GM12878 (cell line): ENCODE measurements at regions not wholly inside any gene's neighbourhood (a gene's known extent, or its start where the extent isn't known, plus 50 kb on each side); places are given as distances from the start of the nearest gene placed in this dataset.

Source experiments
- ATAC-seq: fragments of 200-7000 bp; cut with Tn5 transposase; 3 replicates; pipeline ENCODE4 v1.9.1; 2020; ENCODE audit warnings: mild to moderate bottlenecking, moderate library complexity
- BruUV-seq: library from RNA; stranded (reverse); fragments of 400-500 nt; replicated peaks from 2 replicates; lab custom pipeline; 2021; lab: Mats Ljungman, UMichigan
- CTCF ChIA-PET: fragments of 300-600 bp; sonication (Branson Sonifier 250); formaldehyde crosslinking; extraction: SDS; loops from one replicate; lab custom pipeline; 2021; ENCODE audit warnings: inconsistent platforms; lab: Yijun Ruan, JAX
- POLR2A ChIA-PET: fragments of 350-600 bp; formaldehyde crosslinking; extraction: SDS; loops from one replicate; lab custom pipeline; 2021; ENCODE audit warnings: inconsistent platforms; lab: Charles Lee
- RAD21 ChIA-PET: fragments of 300-600 bp; sonication (Branson Sonifier 250); formaldehyde crosslinking; loops from one replicate; lab custom pipeline; 2023; ENCODE audit warnings: antibody characterized with exemption; ENCODE audit not compliant: unreplicated experiment; lab: Charles Lee
- SMC1A ChIA-PET: fragments of 300-600 bp; sonication (Branson Sonifier 250); formaldehyde crosslinking; loops from one replicate; lab custom pipeline; 2023; ENCODE audit not compliant: unreplicated experiment, uncharacterized antibody; lab: Charles Lee
- DNase-seq: peaks from one replicate; pipeline ENCODE4 v3.0.0-alpha.2; 2011; ENCODE audit warnings: low read depth, low spot score
- FAIRE-seq: peaks from 3 replicates; lab custom pipeline; 2011; peaks lifted over from hg19 to GRCh38; lab: Jason Lieb, UNC
- H2AFZ ChIP-seq: 2 replicates; pipeline ENCODE4 v1.6.0; 2011; ENCODE audit warnings: low read depth, low read length, control low read depth; ENCODE audit not compliant: control insufficient read depth
- H3K27ac ChIP-seq: 2 replicates; pipeline ENCODE4 v1.5.1; 2011; ENCODE audit warnings: control low read depth; ENCODE audit not compliant: control insufficient read depth, insufficient read depth
- H3K27me3 ChIP-seq, 2 experiments: replicated peaks in 1 of 2; 2 replicates each; pipeline versions ENCODE4 v1.6.0 to v1.6.1; 2011; ENCODE audit warnings: low read length in 1 of 2; ENCODE audit not compliant: control insufficient read depth in 2 of 2, insufficient read depth in 2 of 2
- H3K36me3 ChIP-seq, 2 experiments: 2 replicates each; pipeline ENCODE4 v1.5.1; 2011; ENCODE audit warnings: low read length in 1 of 2; ENCODE audit not compliant: control insufficient read depth in 2 of 2, insufficient read depth in 2 of 2
- H3K4me1 ChIP-seq: 2 replicates; pipeline ENCODE4 v1.6.1; 2011; ENCODE audit warnings: mild to moderate bottlenecking, low read length, moderate library complexity, mixed read lengths; ENCODE audit not compliant: control insufficient read depth, insufficient read depth
- H3K4me2 ChIP-seq: 2 replicates; pipeline ENCODE4 v1.6.0; 2011; ENCODE audit warnings: control low read depth; ENCODE audit not compliant: control insufficient read depth, insufficient read depth
- H3K4me3 ChIP-seq: fragments of 200-600 bp; sonication (generic); 2 replicates; pipeline ENCODE4 v1.5.1; 2016
- H3K79me2 ChIP-seq: 2 replicates; pipeline ENCODE4 v1.6.0; 2011; ENCODE audit warnings: low read length; ENCODE audit not compliant: control insufficient read depth, insufficient read depth
- H3K9ac ChIP-seq: 2 replicates; pipeline ENCODE4 v1.8.0; 2011; ENCODE audit warnings: low read length, control low read depth, mixed read lengths; ENCODE audit not compliant: control insufficient read depth, insufficient read depth
- H3K9me3 ChIP-seq: replicated peaks from 3 replicates; pipeline ENCODE4 v1.5.1; 2011; ENCODE audit warnings: mild to moderate bottlenecking, low read length; ENCODE audit not compliant: control insufficient read depth, insufficient read depth
- H4K20me1 ChIP-seq: 2 replicates; pipeline ENCODE4 v1.6.0; 2011; ENCODE audit not compliant: control insufficient read depth, insufficient read depth
- CREB1 ChIP-seq: IDR thresholded peaks from 2 replicates; pipeline ENCODE4 v1.6.1; 2012; ENCODE audit warnings: low read depth, mild to moderate bottlenecking, inconsistent platforms
- CREM ChIP-seq: IDR thresholded peaks from 2 replicates; pipeline ENCODE4 v1.6.1; 2014; ENCODE audit warnings: antibody characterized with exemption, low read depth
- E4F1 ChIP-seq: fragments of 450-650 bp; IDR thresholded peaks from 2 replicates; pipeline ENCODE4 v1.6.1; 2018; ENCODE audit warnings: borderline replicate concordance, mild to moderate bottlenecking; ENCODE audit not compliant: partially characterized antibody
- HCFC1 ChIP-seq: fragments of 150-350 bp; IDR thresholded peaks from 2 replicates; pipeline ENCODE4 v1.6.1; 2014; ENCODE audit warnings: low read length
- MEF2B ChIP-seq: fragments of 450-650 bp; IDR thresholded peaks from 2 replicates; pipeline ENCODE4 v1.6.1; 2018; ENCODE audit warnings: mild to moderate bottlenecking, moderate library complexity; ENCODE audit not compliant: partially characterized antibody, poor library complexity, severe bottlenecking
- NBN ChIP-seq: fragments of 450-650 bp; IDR thresholded peaks from 2 replicates; pipeline ENCODE4 v1.6.1; 2016
- NFYA ChIP-seq: IDR thresholded peaks from 2 replicates; pipeline ENCODE4 v1.6.1; 2011; ENCODE audit warnings: low read depth, mild to moderate bottlenecking, low read length, improper control_type of control experiment, borderline replicate concordance
- POLR2A ChIP-seq: IDR thresholded peaks from 2 replicates; pipeline ENCODE4 v1.6.1; 2011; ENCODE audit warnings: low read depth, mild to moderate bottlenecking, low read length
- REST ChIP-seq: IDR thresholded peaks from 2 replicates; pipeline ENCODE4 v1.6.1; 2012; ENCODE audit warnings: mild to moderate bottlenecking, low read depth, low read length
- RUNX3 ChIP-seq: IDR thresholded peaks from 2 replicates; pipeline ENCODE4 v1.6.1; 2012; ENCODE audit warnings: low read length, inconsistent platforms
- SIX5 ChIP-seq: IDR thresholded peaks from 2 replicates; pipeline ENCODE4 v1.6.1; 2011; ENCODE audit warnings: mild to moderate bottlenecking, low read depth, low read length, moderate library complexity; ENCODE audit not compliant: severe bottlenecking
- SMARCA5 ChIP-seq: fragments of 450-650 bp; IDR thresholded peaks from 2 replicates; pipeline ENCODE4 v1.6.1; 2017; ENCODE audit warnings: mild to moderate bottlenecking
- WGBS: methylation state at CpG from one replicate; pipeline ENCODE4 v1.1.6; 2016; ENCODE audit warnings: low lambda C conversion rate; ENCODE audit not compliant: insufficient replicate concordance, insufficient coverage; ENCODE audit errors: missing lambda C conversion rate; 5-methylcytosine and 5-hydroxymethylcytosine counted together
- in situ Hi-C: fragments of 300-500 bp; cut with MboI; formaldehyde crosslinking; loops from 9 replicates; pipeline ENCODE4 v1.14.3; 2018; ENCODE audit warnings: mixed read lengths
- intact Hi-C: fragments of 100-400 bp; cut with micrococcal nuclease; formaldehyde crosslinking; loops from one replicate; pipeline ENCODE4 v1.14.2; 2022; ENCODE audit not compliant: unreplicated experiment
- TF ChIP-seq, protein P1 (sequence below): IDR thresholded peaks from 2 replicates; pipeline ENCODE4 v1.6.1; 2011; ENCODE audit warnings: mild to moderate bottlenecking, low read depth, low read length, moderate library complexity; ENCODE audit not compliant: insufficient replicate concordance
- TF ChIP-seq, protein P2 (sequence below): fragments of 450-650 bp; IDR thresholded peaks from 2 replicates; pipeline ENCODE4 v1.6.1; 2018; ENCODE audit warnings: mild to moderate bottlenecking, low read depth, moderate library complexity; ENCODE audit not compliant: partially characterized antibody
- TF ChIP-seq, protein P3 (sequence below): IDR thresholded peaks from 2 replicates; pipeline ENCODE4 v1.6.1; 2012; ENCODE audit warnings: low read depth, low read length, improper control_type of control experiment

DNA sequence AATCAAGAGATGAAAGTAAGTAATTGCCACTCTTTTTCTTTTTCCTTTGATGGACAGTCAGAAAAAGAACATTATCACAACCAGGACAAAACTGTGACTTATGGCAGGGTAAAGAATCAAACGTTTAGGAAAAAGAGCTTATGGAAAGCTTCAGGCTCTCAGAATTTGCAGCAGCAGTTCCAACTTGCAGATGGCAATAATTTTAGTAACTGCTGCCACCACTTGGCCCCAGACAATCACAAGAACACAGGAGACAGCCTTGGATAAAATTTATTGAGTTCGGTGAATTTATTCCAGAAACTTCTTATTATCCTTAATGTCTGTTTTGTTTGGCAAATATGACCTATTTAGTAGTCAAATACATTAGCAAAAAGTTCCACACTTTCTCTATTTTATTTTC, 804.4 kb downstream of the BRINP3 start:
- FAIRE-seq (no peak), DNase-seq (no peak), ATAC-seq (no peak)
- H3K9ac ChIP-seq: no peak overlapping the region
- no peaks in the 10 kb centered on the region for H3K36me3 ChIP-seq
- H3K27me3 ChIP-seq: no peaks in the 10 kb centered on the region
- H3K27ac ChIP-seq: no peak overlapping the region
- CTCF ChIA-PET: no interaction called here
- POLR2A ChIA-PET: no interaction called here
- SMC1A ChIA-PET: interaction anchor here (0.8 kb wide), 1 partner anchor 10 kb away, joined by 3 read pairs; no protein-coding TSS in a partner anchor
- H3K9me3 ChIP-seq: no peaks in the 10 kb centered on the region
- in situ Hi-C loops: no loop called here
- H4K20me1 ChIP-seq: no peaks in the 10 kb centered on the region
- RAD21 ChIA-PET: no interaction called here
- 21% methylated on average over 2 of the region's 2 CpGs for WGBS
- no peaks in the 10 kb centered on the region for H3K4me1 ChIP-seq
- H3K4me2 ChIP-seq: no peak overlapping the region
- intact Hi-C loops: no loop called here
- H2AFZ ChIP-seq: no peak overlapping the region
- BruUV-seq: no TSS peak
- no peaks in the 10 kb centered on the region for H3K79me2 ChIP-seq
- no peak overlapping the region for H3K4me3 ChIP-seq
- TF ChIP-seq NFYA (no peak), POLR2A (no peak), HCFC1 (no peak), SIX5 (no peak), E4F1 (no peak), RUNX3 (no peak), CREB1 (no peak), NBN (no peak), REST (no peak), CREM (no peak), SMARCA5 (no peak), MEF2B (no peak)
- TF ChIP-seq, protein P1, sequence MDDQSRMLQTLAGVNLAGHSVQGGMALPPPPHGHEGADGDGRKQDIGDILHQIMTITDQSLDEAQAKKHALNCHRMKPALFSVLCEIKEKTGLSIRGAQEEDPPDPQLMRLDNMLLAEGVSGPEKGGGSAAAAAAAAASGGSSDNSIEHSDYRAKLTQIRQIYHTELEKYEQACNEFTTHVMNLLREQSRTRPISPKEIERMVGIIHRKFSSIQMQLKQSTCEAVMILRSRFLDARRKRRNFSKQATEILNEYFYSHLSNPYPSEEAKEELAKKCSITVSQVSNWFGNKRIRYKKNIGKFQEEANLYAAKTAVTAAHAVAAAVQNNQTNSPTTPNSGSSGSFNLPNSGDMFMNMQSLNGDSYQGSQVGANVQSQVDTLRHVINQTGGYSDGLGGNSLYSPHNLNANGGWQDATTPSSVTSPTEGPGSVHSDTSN: no peak
- TF ChIP-seq, protein P2, sequence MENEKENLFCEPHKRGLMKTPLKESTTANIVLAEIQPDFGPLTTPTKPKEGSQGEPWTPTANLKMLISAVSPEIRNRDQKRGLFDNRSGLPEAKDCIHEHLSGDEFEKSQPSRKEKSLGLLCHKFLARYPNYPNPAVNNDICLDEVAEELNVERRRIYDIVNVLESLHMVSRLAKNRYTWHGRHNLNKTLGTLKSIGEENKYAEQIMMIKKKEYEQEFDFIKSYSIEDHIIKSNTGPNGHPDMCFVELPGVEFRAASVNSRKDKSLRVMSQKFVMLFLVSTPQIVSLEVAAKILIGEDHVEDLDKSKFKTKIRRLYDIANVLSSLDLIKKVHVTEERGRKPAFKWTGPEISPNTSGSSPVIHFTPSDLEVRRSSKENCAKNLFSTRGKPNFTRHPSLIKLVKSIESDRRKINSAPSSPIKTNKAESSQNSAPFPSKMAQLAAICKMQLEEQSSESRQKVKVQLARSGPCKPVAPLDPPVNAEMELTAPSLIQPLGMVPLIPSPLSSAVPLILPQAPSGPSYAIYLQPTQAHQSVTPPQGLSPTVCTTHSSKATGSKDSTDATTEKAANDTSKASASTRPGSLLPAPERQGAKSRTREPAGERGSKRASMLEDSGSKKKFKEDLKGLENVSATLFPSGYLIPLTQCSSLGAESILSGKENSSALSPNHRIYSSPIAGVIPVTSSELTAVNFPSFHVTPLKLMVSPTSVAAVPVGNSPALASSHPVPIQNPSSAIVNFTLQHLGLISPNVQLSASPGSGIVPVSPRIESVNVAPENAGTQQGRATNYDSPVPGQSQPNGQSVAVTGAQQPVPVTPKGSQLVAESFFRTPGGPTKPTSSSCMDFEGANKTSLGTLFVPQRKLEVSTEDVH: no peak
- TF ChIP-seq, protein P3, sequence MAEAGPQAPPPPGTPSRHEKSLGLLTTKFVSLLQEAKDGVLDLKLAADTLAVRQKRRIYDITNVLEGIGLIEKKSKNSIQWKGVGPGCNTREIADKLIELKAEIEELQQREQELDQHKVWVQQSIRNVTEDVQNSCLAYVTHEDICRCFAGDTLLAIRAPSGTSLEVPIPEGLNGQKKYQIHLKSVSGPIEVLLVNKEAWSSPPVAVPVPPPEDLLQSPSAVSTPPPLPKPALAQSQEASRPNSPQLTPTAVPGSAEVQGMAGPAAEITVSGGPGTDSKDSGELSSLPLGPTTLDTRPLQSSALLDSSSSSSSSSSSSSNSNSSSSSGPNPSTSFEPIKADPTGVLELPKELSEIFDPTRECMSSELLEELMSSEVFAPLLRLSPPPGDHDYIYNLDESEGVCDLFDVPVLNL: no peak
